Endothelial cell of umbilical vein (primary cell): ENCODE measurements at regions not wholly inside any gene's neighbourhood (a gene's known extent, or its start where the extent isn't known, plus 50 kb on each side); places are given as distances from the start of the nearest gene placed in this dataset.

Experiments used
- BruUV-seq: library from RNA; stranded (reverse); fragments of 400-500 nt; replicated peaks from 2 replicates; lab custom pipeline; 2021; lab: Mats Ljungman, UMichigan
- CTCF ChIA-PET: fragments of 300-600, 350-600 bp; sonication (Branson Sonifier 250); formaldehyde crosslinking; loops from one replicate; lab custom pipeline; 2021; ENCODE audit warnings: antibody characterized with exemption, inconsistent platforms; lab: Charles Lee
- POLR2A ChIA-PET: fragments of 300-600, 350-600 bp; sonication (Branson Sonifier 250); formaldehyde crosslinking; loops from one replicate; lab custom pipeline; 2021; ENCODE audit warnings: antibody characterized with exemption, inconsistent platforms; lab: Charles Lee
- DNase-seq: peaks from one replicate; pipeline ENCODE4 v3.0.0-alpha.2; 2011; ENCODE audit warnings: low read depth, low spot score
- FAIRE-seq: peaks from 2 replicates; lab custom pipeline; 2011; peaks lifted over from hg19 to GRCh38; lab: Jason Lieb, UNC
- H2AFZ ChIP-seq: 2 replicates; pipeline ENCODE4 v1.6.0; 2012; ENCODE audit warnings: low read depth, low read length, control low read depth, inconsistent platforms
- H3K27ac ChIP-seq: 2 replicates; pipeline ENCODE4 v1.5.1; 2011; ENCODE audit warnings: low read depth, mild to moderate bottlenecking, control low read depth, low read length, moderate library complexity; ENCODE audit not compliant: insufficient read depth
- H3K27me3 ChIP-seq, 2 experiments: 2 replicates each; pipeline versions ENCODE4 v1.6.0 to v1.6.1; 2011; ENCODE audit warnings: low read length in 2 of 2, mixed read lengths in 1 of 2; ENCODE audit not compliant: control insufficient read depth in 2 of 2, insufficient read depth in 2 of 2
- H3K36me3 ChIP-seq, 2 experiments: 2 replicates in 1 of 2; 3 replicates in 1 of 2; pipeline ENCODE4 v1.5.1; 2011; ENCODE audit warnings: low read length in 2 of 2, mild to moderate bottlenecking in 1 of 2, moderate library complexity in 1 of 2; ENCODE audit not compliant: control insufficient read depth in 2 of 2, insufficient read depth in 2 of 2; ENCODE audit errors: extremely low read depth in 1 of 2
- H3K4me1 ChIP-seq: 3 replicates; pipeline ENCODE4 v1.5.1; 2011; ENCODE audit warnings: mild to moderate bottlenecking, low read length; ENCODE audit not compliant: control insufficient read depth, insufficient read depth; ENCODE audit errors: extremely low read depth
- H3K4me2 ChIP-seq: 2 replicates; pipeline ENCODE4 v1.6.1; 2011; ENCODE audit warnings: low read length, control low read depth, mixed read lengths; ENCODE audit not compliant: insufficient read depth
- H3K4me3 ChIP-seq, 3 experiments: fragments of 200-600 bp in 1 of 3; sonication (generic), shearing (Covaris generic) in 1 of 3; replicated peaks in 1 of 3; 2 replicates each; pipeline ENCODE4 v1.5.1; 2011 to 2016; ENCODE audit warnings: control low read depth in 3 of 3, low read length in 3 of 3, mild to moderate bottlenecking in 2 of 3, inconsistent platforms in 1 of 3, low read depth in 1 of 3, moderate library complexity in 1 of 3; ENCODE audit not compliant: insufficient read depth in 1 of 3
- H3K79me2 ChIP-seq: 2 replicates; pipeline ENCODE4 v1.6.0; 2012; ENCODE audit warnings: low read length, inconsistent platforms; ENCODE audit not compliant: control insufficient read depth, insufficient read depth
- H3K9ac ChIP-seq: replicated peaks from 2 replicates; pipeline ENCODE3; 2011; ENCODE audit warnings: low read length, control low read depth; ENCODE audit not compliant: insufficient read depth; ENCODE audit errors: extremely low read depth
- H3K9me1 ChIP-seq: replicated peaks from 3 replicates; pipeline ENCODE4 v1.6.0; 2011; ENCODE audit warnings: mild to moderate bottlenecking, low read length; ENCODE audit not compliant: control insufficient read depth, insufficient read depth; ENCODE audit errors: extremely low read depth
- H3K9me3 ChIP-seq: replicated peaks from 2 replicates; pipeline ENCODE4 v1.5.1; 2012; ENCODE audit warnings: low read length, inconsistent platforms; ENCODE audit not compliant: control insufficient read depth, insufficient read depth
- H4K20me1 ChIP-seq: replicated peaks from 2 replicates; pipeline ENCODE3; 2011; ENCODE audit warnings: mild to moderate bottlenecking, low read length; ENCODE audit not compliant: control insufficient read depth, insufficient read depth; ENCODE audit errors: extremely low read depth
- EZH2 ChIP-seq: IDR thresholded peaks from 2 replicates; pipeline ENCODE4 v1.6.1; 2012; ENCODE audit warnings: borderline replicate concordance, low read depth, mild to moderate bottlenecking, moderate library complexity, low read length, inconsistent platforms; ENCODE audit not compliant: severe bottlenecking
- FOS ChIP-seq: IDR thresholded peaks from 2 replicates; pipeline ENCODE4 v1.6.1; 2011; ENCODE audit warnings: mild to moderate bottlenecking, low read length, moderate library complexity, borderline replicate concordance; ENCODE audit not compliant: insufficient read depth
- GATA2 ChIP-seq: IDR thresholded peaks from 2 replicates; pipeline ENCODE4 v1.7.0; 2011; ENCODE audit warnings: low read depth, mild to moderate bottlenecking, moderate library complexity, mixed read lengths, low read length; ENCODE audit not compliant: insufficient read length, insufficient read depth
- JUN ChIP-seq: IDR thresholded peaks from 2 replicates; pipeline ENCODE4 v1.6.1; 2011; ENCODE audit warnings: borderline replicate concordance, low read depth; ENCODE audit not compliant: insufficient read length, insufficient read depth
- MAX ChIP-seq: IDR thresholded peaks from 2 replicates; pipeline ENCODE4 v1.6.1; 2011; ENCODE audit not compliant: insufficient read depth, insufficient read length
- MYC ChIP-seq: IDR thresholded peaks from one replicate; pipeline ENCODE4 v1.6.1; 2011; ENCODE audit warnings: mild to moderate bottlenecking, low read depth, low read length
- POLR2A ChIP-seq: IDR thresholded peaks from 2 replicates; pipeline ENCODE4 v1.6.1; 2012; ENCODE audit warnings: low read depth, mild to moderate bottlenecking, control low read depth, low read length
- POLR2AphosphoS5 ChIP-seq: IDR thresholded peaks from 2 replicates; pipeline ENCODE4 v1.6.1; 2012; ENCODE audit warnings: low read depth, mild to moderate bottlenecking, control low read depth, low read length, moderate library complexity; ENCODE audit not compliant: insufficient read depth
- dilution Hi-C: fragments of 300-500 bp; cut with MboI; formaldehyde crosslinking; loops from one replicate; pipeline ENCODE4 v1.15.0; 2019; ENCODE audit warnings: low sequenced_read_pairs; ENCODE audit not compliant: extremely low pct_ligation_motif_present
- intact Hi-C: fragments of 100-400 bp; cut with micrococcal nuclease; formaldehyde crosslinking; loops from one replicate; pipeline ENCODE4 v1.10.0; 2022
- TF ChIP-seq, protein P1 (sequence below), 2 donors: IDR thresholded peaks; 1 replicate in 1 of 2; 2 replicates in 1 of 2; pipeline ENCODE4 v1.5.1; 2011; ENCODE audit warnings: low read length in 2 of 2, mild to moderate bottlenecking in 2 of 2, moderate library complexity in 2 of 2, control low read depth in 1 of 2, inconsistent platforms in 1 of 2, low read depth in 1 of 2; ENCODE audit not compliant: insufficient read depth in 1 of 2; ENCODE audit errors: extremely low read depth in 1 of 2

DNA sequence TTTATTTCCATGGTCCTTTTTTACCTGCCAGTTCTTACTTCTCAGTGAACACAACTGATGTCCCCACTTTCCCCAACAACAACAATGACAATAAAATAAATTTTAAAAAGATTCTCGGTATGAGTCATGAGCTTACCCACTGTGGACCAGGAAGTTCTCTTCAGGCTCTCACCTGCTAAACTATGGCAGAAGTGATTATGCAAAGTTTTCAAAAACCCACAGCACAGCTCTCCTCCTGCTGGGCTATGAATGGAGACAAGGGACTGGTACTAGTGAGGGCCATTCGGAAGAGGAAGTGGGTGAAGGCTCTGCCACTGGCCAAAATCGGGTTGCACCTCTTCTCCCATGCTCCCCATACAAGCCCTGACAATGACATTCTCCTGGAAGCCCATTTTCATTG, 429.4 kb downstream of the PIK3R1 start:
- no peaks in the 10 kb centered on the region for H3K36me3 ChIP-seq
- no peaks in the 10 kb centered on the region for H3K4me1 ChIP-seq
- no peak overlapping the region for H2AFZ ChIP-seq
- CTCF ChIA-PET: no interaction called here
- no peaks in the 10 kb centered on the region for H3K79me2 ChIP-seq
- POLR2A ChIA-PET: no interaction called here
- no peak overlapping the region for H3K27ac ChIP-seq
- intact Hi-C loops (no loop called here), dilution Hi-C loops (no loop called here)
- H3K9me3 ChIP-seq: no peaks in the 10 kb centered on the region
- H3K27me3 ChIP-seq: peaks cover 0 to 2% of the 10 kb centered on the region in 2 experiments
- no peak overlapping the region for H3K9ac ChIP-seq
- no peaks in the 10 kb centered on the region for H3K9me1 ChIP-seq
- DNase-seq (no peak), FAIRE-seq (no peak)
- H3K4me2 ChIP-seq: no peak overlapping the region
- no peaks in the 10 kb centered on the region for H4K20me1 ChIP-seq
- no TSS peak for BruUV-seq
- no peak overlapping the region for H3K4me3 ChIP-seq
- TF ChIP-seq JUN: no peak

GRCh38 chr5:68646144-68646543, 430.6 kb downstream of the PIK3R1 start:
- CTCF ChIA-PET: no interaction called here
- POLR2A ChIA-PET: no interaction called here
- Histone ChIP-seq H4K20me1 (no peaks in the 10 kb centered on the region), H3K9ac (no peak overlapping the region), H3K4me1 (no peaks in the 10 kb centered on the region), H3K4me2 (no peak overlapping the region), H3K9me1 (no peaks in the 10 kb centered on the region), H3K4me3 (no peak overlapping the region), H3K27me3 (peaks cover 0 to 2% of the 10 kb centered on the region in 2 experiments), H3K79me2 (no peaks in the 10 kb centered on the region), H3K9me3 (no peaks in the 10 kb centered on the region), H2AFZ (no peak overlapping the region), H3K36me3 (no peaks in the 10 kb centered on the region), H3K27ac (no peak overlapping the region)
- no TSS peak for BruUV-seq
- intact Hi-C loops (no loop called here), dilution Hi-C loops (no loop called here)
- TF ChIP-seq JUN: no peak
- no peak for TF ChIP-seq POLR2A
- TF ChIP-seq, protein P1, sequence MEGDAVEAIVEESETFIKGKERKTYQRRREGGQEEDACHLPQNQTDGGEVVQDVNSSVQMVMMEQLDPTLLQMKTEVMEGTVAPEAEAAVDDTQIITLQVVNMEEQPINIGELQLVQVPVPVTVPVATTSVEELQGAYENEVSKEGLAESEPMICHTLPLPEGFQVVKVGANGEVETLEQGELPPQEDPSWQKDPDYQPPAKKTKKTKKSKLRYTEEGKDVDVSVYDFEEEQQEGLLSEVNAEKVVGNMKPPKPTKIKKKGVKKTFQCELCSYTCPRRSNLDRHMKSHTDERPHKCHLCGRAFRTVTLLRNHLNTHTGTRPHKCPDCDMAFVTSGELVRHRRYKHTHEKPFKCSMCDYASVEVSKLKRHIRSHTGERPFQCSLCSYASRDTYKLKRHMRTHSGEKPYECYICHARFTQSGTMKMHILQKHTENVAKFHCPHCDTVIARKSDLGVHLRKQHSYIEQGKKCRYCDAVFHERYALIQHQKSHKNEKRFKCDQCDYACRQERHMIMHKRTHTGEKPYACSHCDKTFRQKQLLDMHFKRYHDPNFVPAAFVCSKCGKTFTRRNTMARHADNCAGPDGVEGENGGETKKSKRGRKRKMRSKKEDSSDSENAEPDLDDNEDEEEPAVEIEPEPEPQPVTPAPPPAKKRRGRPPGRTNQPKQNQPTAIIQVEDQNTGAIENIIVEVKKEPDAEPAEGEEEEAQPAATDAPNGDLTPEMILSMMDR (IDR thresholded peaks at IDR 0.05; ENCODE audit: extremely low read depth in 1 of 2, insufficient read depth in 1 of 2, low read depth in 1 of 2, low read length in 2 of 2): no peak
- no peak for TF ChIP-seq EZH2
- no peak for TF ChIP-seq MYC
- TF ChIP-seq POLR2AphosphoS5: no peak
- TF ChIP-seq MAX: no peak
- TF ChIP-seq FOS: no peak
- TF ChIP-seq GATA2: no peak
- DNase-seq (no peak), FAIRE-seq (no peak)
